CD4-positive, CD25-positive, alpha-beta regulatory T cell (primary cell): ENCODE measurements at regions not wholly inside any gene's neighbourhood (a gene's known extent, or its start where the extent isn't known, plus 50 kb on each side); places are given as distances from the start of the nearest gene placed in this dataset.
"Not testable (repeated sequence)": the region's sequence is repeated elsewhere in the genome, so short reads cannot be mapped to it uniquely, and the experiment has no call there.

Experiments used
- ATAC-seq, 2 donors: fragments of 150-1000 bp; cut with Tn5 transposase; one replicate each; pipeline ENCODE4 v1.10.0; 2021; ENCODE audit warnings: low read depth in 2 of 2, moderate number of reproducible peaks in 2 of 2, moderate library complexity in 1 of 2
- DNase-seq, 3 donors: peaks; one replicate each; pipeline versions ENCODE4 v3.0.0 to v3.0.0-alpha.2; 2012 to 2022; ENCODE audit warnings: mixed read lengths in 1 of 3
- H3K27ac ChIP-seq: one replicate; pipeline ENCODE4 v1.7.0; 2013; ENCODE audit warnings: mild to moderate bottlenecking, low read length; ENCODE audit not compliant: insufficient read depth, poor library complexity, severe bottlenecking
- H3K27me3 ChIP-seq: one replicate; pipeline ENCODE4 v1.7.0; 2013; ENCODE audit warnings: low read length; ENCODE audit not compliant: control insufficient read depth, insufficient read depth
- H3K36me3 ChIP-seq: one replicate; pipeline ENCODE4 v1.7.0; 2013; ENCODE audit warnings: mild to moderate bottlenecking, low read length, moderate library complexity; ENCODE audit not compliant: control insufficient read depth, insufficient read depth
- H3K4me1 ChIP-seq: 2 replicates; pipeline ENCODE4 v1.7.0; 2013; ENCODE audit warnings: mild to moderate bottlenecking, low read length; ENCODE audit not compliant: insufficient read depth, control insufficient read depth, poor library complexity, severe bottlenecking
- H3K4me3 ChIP-seq: one replicate; pipeline ENCODE4 v1.7.0; 2013; ENCODE audit warnings: low read depth, mild to moderate bottlenecking, low read length, moderate library complexity
- H3K9me3 ChIP-seq, 2 experiments: 1 replicate in 1 of 2; 2 replicates in 1 of 2; pipeline ENCODE4 v1.7.0; 2013; ENCODE audit warnings: low read length in 2 of 2, mild to moderate bottlenecking in 1 of 2, moderate library complexity in 1 of 2; ENCODE audit not compliant: control insufficient read depth in 2 of 2
- H3K27ac Mint-ChIP-seq, 3 donors: one replicate each; pipeline ENCODE4 v1.8.0; 2020 to 2022; ENCODE audit warnings: mild to moderate bottlenecking in 3 of 3, mixed read lengths in 3 of 3, moderate library complexity in 2 of 3
- H3K27me3 Mint-ChIP-seq: one replicate; pipeline ENCODE4 v1.8.0; 2022; ENCODE audit warnings: mild to moderate bottlenecking, mixed read lengths
- H3K36me3 Mint-ChIP-seq: one replicate; pipeline ENCODE4 v1.8.0; 2020; ENCODE audit warnings: mixed read lengths
- H3K4me1 Mint-ChIP-seq, 4 donors: one replicate each; pipeline ENCODE4 v1.8.0; 2020 to 2022; ENCODE audit warnings: mixed read lengths in 4 of 4, mild to moderate bottlenecking in 1 of 4
- H3K4me3 Mint-ChIP-seq, 4 donors: one replicate each; pipeline ENCODE4 v1.8.0; 2020 to 2022; ENCODE audit warnings: mild to moderate bottlenecking in 4 of 4, mixed read lengths in 4 of 4, moderate library complexity in 3 of 4
- H3K9me3 Mint-ChIP-seq, 7 donors: one replicate each; pipeline ENCODE4 v1.8.0; 2020 to 2022; ENCODE audit warnings: mixed read lengths in 7 of 7, mild to moderate bottlenecking in 3 of 7, moderate library complexity in 2 of 7

- Mint-ChIP-seq H3K27me3 (no peaks in the 10 kb centered on the region), H3K4me1 (no peaks in the 10 kb centered on the region), H3K36me3 (no peaks in the 10 kb centered on the region), H3K9me3 (peaks cover 0 to 4% (median under 1%) of the 10 kb centered on the region in 7 donors), H3K4me3 (no peak overlapping the region), H3K27ac (no peak overlapping the region)
- Histone ChIP-seq H3K9me3 (no peaks in the 10 kb centered on the region), H3K4me3 (no peak overlapping the region), H3K36me3 (no peaks in the 10 kb centered on the region), H3K4me1 (no peaks in the 10 kb centered on the region), H3K27me3 (no peaks in the 10 kb centered on the region), H3K27ac (no peak overlapping the region)
- no peak for DNase-seq
- no peak for ATAC-seq
Measured at GRCh38 chr5:6076341-6077239, 301.8 kb downstream of the MED10 start.

DNA sequence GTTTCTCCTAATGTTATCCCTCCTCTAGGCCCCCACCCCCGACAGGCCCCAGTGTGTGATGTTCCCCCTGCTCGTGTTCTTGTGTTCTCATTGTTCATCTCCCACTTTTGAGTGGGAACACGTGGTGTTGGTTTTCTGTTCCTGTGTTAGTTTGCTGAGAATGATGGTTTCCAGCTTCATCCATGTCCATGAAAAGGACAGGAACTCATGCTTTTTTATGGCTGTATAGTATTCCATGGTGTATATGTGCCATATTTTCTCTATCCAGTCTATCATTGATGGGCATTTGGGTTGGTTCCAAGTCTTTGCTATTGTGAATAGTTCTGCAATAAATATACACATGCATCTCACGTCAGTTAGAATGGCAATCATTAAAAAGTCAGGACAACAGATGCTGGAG, 305.9 kb downstream of the MED10 start:
- not testable (repeated sequence) for H3K4me1 Mint-ChIP-seq, H3K36me3 Mint-ChIP-seq, H3K27ac ChIP-seq, ATAC-seq, H3K9me3 Mint-ChIP-seq, H3K4me1 ChIP-seq, H3K4me3 ChIP-seq, H3K9me3 ChIP-seq, H3K4me3 Mint-ChIP-seq, H3K27me3 Mint-ChIP-seq, H3K27ac Mint-ChIP-seq, H3K36me3 ChIP-seq, DNase-seq, H3K27me3 ChIP-seq

GRCh38 chr5:6069496-6070185, 308.7 kb downstream of the MED10 start:
- no peak for ATAC-seq
- Mint-ChIP-seq H3K36me3 (no peaks in the 10 kb centered on the region), H3K9me3 (peaks cover 0 to 2% (median 2%) of the 10 kb centered on the region in 7 donors), H3K4me1 (no peaks in the 10 kb centered on the region), H3K27ac (no peak overlapping the region), H3K27me3 (peaks cover 5% of the 10 kb centered on the region), H3K4me3 (no peak overlapping the region)
- no peak for DNase-seq
- H3K27ac ChIP-seq, result no peak overlapping the region
- no peak overlapping the region for H3K4me3 ChIP-seq
- H3K27me3 ChIP-seq, result no peaks in the 10 kb centered on the region
- no peaks in the 10 kb centered on the region for H3K9me3 ChIP-seq
- H3K36me3 ChIP-seq, result no peaks in the 10 kb centered on the region
- H3K4me1 ChIP-seq, result no peaks in the 10 kb centered on the region

- peaks cover 0 to 2% (median 0%) of the 10 kb centered on the region in 7 donors for H3K9me3 Mint-ChIP-seq
- no peaks in the 10 kb centered on the region for H3K27me3 ChIP-seq
- H3K4me3 Mint-ChIP-seq, result no peak overlapping the region
- DNase-seq, result no peak
- no peaks in the 10 kb centered on the region for H3K36me3 ChIP-seq
- no peak overlapping the region for H3K4me3 ChIP-seq
- no peaks in the 10 kb centered on the region for H3K36me3 Mint-ChIP-seq
- H3K27ac Mint-ChIP-seq, result no peak overlapping the region
- no peak for ATAC-seq
- no peaks in the 10 kb centered on the region for H3K9me3 ChIP-seq
- H3K27me3 Mint-ChIP-seq, result peaks cover 5% of the 10 kb centered on the region
- no peak overlapping the region for H3K27ac ChIP-seq
- H3K4me1 Mint-ChIP-seq, result no peaks in the 10 kb centered on the region
- H3K4me1 ChIP-seq, result no peaks in the 10 kb centered on the region
Measured at GRCh38 chr5:6066016-6066415, 312.3 kb downstream of the MED10 start.

GRCh38 chr5:6059137-6059800, 319.1 kb downstream of the MED10 start:
- no peak for DNase-seq
- Histone ChIP-seq H3K9me3 (no peaks in the 10 kb centered on the region), H3K27me3 (no peaks in the 10 kb centered on the region), H3K27ac (no peak overlapping the region), H3K4me1 (no peaks in the 10 kb centered on the region), H3K4me3 (no peak overlapping the region), H3K36me3 (no peaks in the 10 kb centered on the region)
- no peaks in the 10 kb centered on the region for H3K9me3 Mint-ChIP-seq
- no peaks in the 10 kb centered on the region for H3K4me1 Mint-ChIP-seq
- H3K27me3 Mint-ChIP-seq, result no peaks in the 10 kb centered on the region
- H3K4me3 Mint-ChIP-seq, result no peak overlapping the region
- H3K36me3 Mint-ChIP-seq, result no peaks in the 10 kb centered on the region
- ATAC-seq, result no peak
- H3K27ac Mint-ChIP-seq, result no peak overlapping the region

- Mint-ChIP-seq H3K4me3 (no peak overlapping the region), H3K27ac (no peak overlapping the region), H3K36me3 (no peaks in the 10 kb centered on the region)
Measured at GRCh38 chr5:6058055-6058715, 320.2 kb downstream of the MED10 start.

GRCh38 chr5:6056280-6056679, 322.1 kb downstream of the MED10 start:
- ATAC-seq (no peak), DNase-seq (no peak)
- H3K36me3 Mint-ChIP-seq, result no peaks in the 10 kb centered on the region
- Histone ChIP-seq H3K4me3 (no peak overlapping the region), H3K36me3 (no peaks in the 10 kb centered on the region), H3K27ac (no peak overlapping the region), H3K27me3 (no peaks in the 10 kb centered on the region), H3K4me1 (no peaks in the 10 kb centered on the region), H3K9me3 (no peaks in the 10 kb centered on the region)
- peaks cover 0 to 4% (median 0%) of the 10 kb centered on the region in 7 donors for H3K9me3 Mint-ChIP-seq
- H3K27me3 Mint-ChIP-seq, result no peaks in the 10 kb centered on the region
- no peak overlapping the region for H3K4me3 Mint-ChIP-seq
- peaks cover 0 to 4% (median 0%) of the 10 kb centered on the region in 4 donors for H3K4me1 Mint-ChIP-seq
- H3K27ac Mint-ChIP-seq, result no peak overlapping the region

More at GRCh38 chr5:6058055-6058715, 320.2 kb downstream of the MED10 start:
- H3K36me3 ChIP-seq, result no peaks in the 10 kb centered on the region
- H3K27me3 ChIP-seq, result no peaks in the 10 kb centered on the region
- H3K27me3 Mint-ChIP-seq, result no peaks in the 10 kb centered on the region
- no peak overlapping the region for H3K27ac ChIP-seq
- no peak for DNase-seq
- H3K4me1 ChIP-seq, result no peaks in the 10 kb centered on the region
- no peak overlapping the region for H3K4me3 ChIP-seq
- H3K9me3 Mint-ChIP-seq, result no peaks in the 10 kb centered on the region
- no peak for ATAC-seq
- H3K4me1 Mint-ChIP-seq, result no peaks in the 10 kb centered on the region
- no peaks in the 10 kb centered on the region for H3K9me3 ChIP-seq
